ENCODE measurements at regions not wholly inside any gene's neighbourhood (a gene's known extent, or its start where the extent isn't known, plus 50 kb on each side); places are given as distances from the start of the nearest gene placed in this dataset.

- H3K4me3 ChIP-seq (ENCODE audit: low read length), result no peak overlapping the region
- H3K27me3 ChIP-seq (ENCODE audit: control insufficient read depth, insufficient read depth, low read length), result no peaks in the 10 kb centered on the region
- peaks cover 17% of the 10 kb centered on the region for H3K4me1 ChIP-seq (ENCODE audit: control insufficient read depth, insufficient read depth, low read length)
- H3K9ac ChIP-seq (ENCODE audit: low read depth, low read length), result no peak overlapping the region
- H3K9me3 ChIP-seq (replicated peaks; ENCODE audit: low read length), result no peaks in the 10 kb centered on the region
- H3K4me2 ChIP-seq (ENCODE audit: low read length), result no peak overlapping the region
- H3K36me3 ChIP-seq (ENCODE audit: insufficient read depth, low read length), result no peaks in the 10 kb centered on the region
Observed at GRCh38 chr13:79749566-79749965, 268.6 kb downstream of the NDFIP2 start.

- H3K9me3 ChIP-seq (replicated peaks; ENCODE audit: low read length), result no peaks in the 10 kb centered on the region
- no peak overlapping the region for H3K4me3 ChIP-seq (ENCODE audit: low read length)
- H3K36me3 ChIP-seq (ENCODE audit: insufficient read depth, low read length), result no peaks in the 10 kb centered on the region
- H3K4me1 ChIP-seq (ENCODE audit: control insufficient read depth, insufficient read depth, low read length), result peaks cover 10% of the 10 kb centered on the region
- no peak overlapping the region for H3K4me2 ChIP-seq (ENCODE audit: low read length)
- H3K9ac ChIP-seq (ENCODE audit: low read depth, low read length), result no peak overlapping the region
- H3K27me3 ChIP-seq (ENCODE audit: control insufficient read depth, insufficient read depth, low read length), result no peaks in the 10 kb centered on the region
Observed at GRCh38 chr13:79745081-79745480, 264.1 kb downstream of the NDFIP2 start.

GRCh38 chr13:79742923-79743322 lies 262.0 kb downstream of the NDFIP2 start:
- no peak overlapping the region for H3K4me3 ChIP-seq (ENCODE audit: low read length)
- no peak overlapping the region for H3K9ac ChIP-seq (ENCODE audit: low read depth, low read length)
- no peaks in the 10 kb centered on the region for H3K27me3 ChIP-seq (ENCODE audit: control insufficient read depth, insufficient read depth, low read length)
- H3K9me3 ChIP-seq (replicated peaks; ENCODE audit: low read length), result no peaks in the 10 kb centered on the region
- H3K4me2 ChIP-seq (ENCODE audit: low read length), result no peak overlapping the region
- no peaks in the 10 kb centered on the region for H3K36me3 ChIP-seq (ENCODE audit: insufficient read depth, low read length)
- no peaks in the 10 kb centered on the region for H3K4me1 ChIP-seq (ENCODE audit: control insufficient read depth, insufficient read depth, low read length)

- Histone ChIP-seq H3K4me1 (ENCODE audit: control insufficient read depth, insufficient read depth, low read length) (no peaks in the 10 kb centered on the region), H3K4me3 (ENCODE audit: low read length) (no peak overlapping the region), H3K9me3 (replicated peaks; ENCODE audit: low read length) (no peaks in the 10 kb centered on the region)
Observed at GRCh38 chr13:79740991-79741390, 260.0 kb downstream of the NDFIP2 start.

GRCh38 chr13:79736356-79736755 lies 255.4 kb downstream of the NDFIP2 start:
- no peak overlapping the region for H3K4me2 ChIP-seq (ENCODE audit: low read length)
- H3K9me3 ChIP-seq (replicated peaks; ENCODE audit: low read length), result no peaks in the 10 kb centered on the region
- no peak overlapping the region for H3K4me3 ChIP-seq (ENCODE audit: low read length)
- H3K4me1 ChIP-seq (ENCODE audit: control insufficient read depth, insufficient read depth, low read length), result no peaks in the 10 kb centered on the region
- no peaks in the 10 kb centered on the region for H3K36me3 ChIP-seq (ENCODE audit: insufficient read depth, low read length)
- no peaks in the 10 kb centered on the region for H3K27me3 ChIP-seq (ENCODE audit: control insufficient read depth, insufficient read depth, low read length)
- no peak overlapping the region for H3K9ac ChIP-seq (ENCODE audit: low read depth, low read length)

More at GRCh38 chr13:79740991-79741390, 260.0 kb downstream of the NDFIP2 start:
- Histone ChIP-seq H3K36me3 (ENCODE audit: insufficient read depth, low read length) (no peaks in the 10 kb centered on the region), H3K4me2 (ENCODE audit: low read length) (peak overlapping the region; percentile 61), H3K27me3 (ENCODE audit: control insufficient read depth, insufficient read depth, low read length) (no peaks in the 10 kb centered on the region), H3K9ac (ENCODE audit: low read depth, low read length) (no peak overlapping the region)

GRCh38 chr13:79735228-79735627 lies 254.3 kb downstream of the NDFIP2 start:
- no peaks in the 10 kb centered on the region for H3K9me3 ChIP-seq (replicated peaks; ENCODE audit: low read length)
- no peaks in the 10 kb centered on the region for H3K36me3 ChIP-seq (ENCODE audit: insufficient read depth, low read length)
- H3K27me3 ChIP-seq (ENCODE audit: control insufficient read depth, insufficient read depth, low read length), result no peaks in the 10 kb centered on the region
- no peak overlapping the region for H3K9ac ChIP-seq (ENCODE audit: low read depth, low read length)
- H3K4me3 ChIP-seq (ENCODE audit: low read length), result no peak overlapping the region
- H3K4me1 ChIP-seq (ENCODE audit: control insufficient read depth, insufficient read depth, low read length), result no peaks in the 10 kb centered on the region
- no peak overlapping the region for H3K4me2 ChIP-seq (ENCODE audit: low read length)

- Histone ChIP-seq H3K4me1 (ENCODE audit: control insufficient read depth, insufficient read depth, low read length) (peaks cover 30% of the 10 kb centered on the region), H3K9me3 (replicated peaks; ENCODE audit: low read length) (no peaks in the 10 kb centered on the region), H3K4me2 (ENCODE audit: low read length) (no peak overlapping the region), H3K9ac (ENCODE audit: low read depth, low read length) (no peak overlapping the region), H3K4me3 (ENCODE audit: low read length) (no peak overlapping the region), H3K36me3 (ENCODE audit: insufficient read depth, low read length) (no peaks in the 10 kb centered on the region), H3K27me3 (ENCODE audit: control insufficient read depth, insufficient read depth, low read length) (no peaks in the 10 kb centered on the region)
Observed at GRCh38 chr13:79727086-79727485, 246.1 kb downstream of the NDFIP2 start.

- peaks cover 30% of the 10 kb centered on the region for H3K4me1 ChIP-seq (ENCODE audit: control insufficient read depth, insufficient read depth, low read length)
- H3K36me3 ChIP-seq (ENCODE audit: insufficient read depth, low read length), result no peaks in the 10 kb centered on the region
- no peak overlapping the region for H3K4me3 ChIP-seq (ENCODE audit: low read length)
- H3K4me2 ChIP-seq (ENCODE audit: low read length), result no peak overlapping the region
- no peak overlapping the region for H3K9ac ChIP-seq (ENCODE audit: low read depth, low read length)
- H3K27me3 ChIP-seq (ENCODE audit: control insufficient read depth, insufficient read depth, low read length), result no peaks in the 10 kb centered on the region
- no peaks in the 10 kb centered on the region for H3K9me3 ChIP-seq (replicated peaks; ENCODE audit: low read length)
Observed at GRCh38 chr13:79725841-79726240, 244.9 kb downstream of the NDFIP2 start.

GRCh38 chr13:79724348-79725103 lies 243.6 kb downstream of the NDFIP2 start:
- peak overlapping the region; percentile 16 for H3K4me2 ChIP-seq (ENCODE audit: low read length)
- peaks cover 30% of the 10 kb centered on the region for H3K4me1 ChIP-seq (ENCODE audit: control insufficient read depth, insufficient read depth, low read length)
- no peaks in the 10 kb centered on the region for H3K27me3 ChIP-seq (ENCODE audit: control insufficient read depth, insufficient read depth, low read length)
- H3K36me3 ChIP-seq (ENCODE audit: insufficient read depth, low read length), result no peaks in the 10 kb centered on the region
- H3K9me3 ChIP-seq (replicated peaks; ENCODE audit: low read length), result no peaks in the 10 kb centered on the region
- H3K4me3 ChIP-seq (ENCODE audit: low read length), result no peak overlapping the region
- peak overlapping the region; percentile 59 for H3K9ac ChIP-seq (ENCODE audit: low read depth, low read length)

- peak overlapping the region; percentile 2 for H3K4me3 ChIP-seq (ENCODE audit: low read length)
- H3K36me3 ChIP-seq (ENCODE audit: insufficient read depth, low read length), result no peaks in the 10 kb centered on the region
- H3K27me3 ChIP-seq (ENCODE audit: control insufficient read depth, insufficient read depth, low read length), result no peaks in the 10 kb centered on the region
- H3K9ac ChIP-seq (ENCODE audit: low read depth, low read length), result peak overlapping the region; percentile 52
- H3K4me2 ChIP-seq (ENCODE audit: low read length), result peak overlapping the region; percentile 50
- no peaks in the 10 kb centered on the region for H3K9me3 ChIP-seq (replicated peaks; ENCODE audit: low read length)
- peaks cover 30% of the 10 kb centered on the region for H3K4me1 ChIP-seq (ENCODE audit: control insufficient read depth, insufficient read depth, low read length)
Observed at GRCh38 chr13:79723519-79724024, 242.6 kb downstream of the NDFIP2 start.

GRCh38 chr13:79722885-79723445 lies 242.0 kb downstream of the NDFIP2 start:
- Histone ChIP-seq H3K4me1 (ENCODE audit: control insufficient read depth, insufficient read depth, low read length) (peaks cover 30% of the 10 kb centered on the region), H3K9me3 (replicated peaks; ENCODE audit: low read length) (no peaks in the 10 kb centered on the region), H3K27me3 (ENCODE audit: control insufficient read depth, insufficient read depth, low read length) (no peaks in the 10 kb centered on the region), H3K9ac (ENCODE audit: low read depth, low read length) (peak overlapping the region; percentile 52), H3K4me3 (ENCODE audit: low read length) (no peak overlapping the region), H3K4me2 (ENCODE audit: low read length) (peak overlapping the region; percentile 50), H3K36me3 (ENCODE audit: insufficient read depth, low read length) (no peaks in the 10 kb centered on the region)

GRCh38 chr13:79716191-79716590 lies 235.2 kb downstream of the NDFIP2 start:
- Histone ChIP-seq H3K4me1 (ENCODE audit: control insufficient read depth, insufficient read depth, low read length) (peaks cover 3% of the 10 kb centered on the region), H3K4me2 (ENCODE audit: low read length) (no peak overlapping the region), H3K27me3 (ENCODE audit: control insufficient read depth, insufficient read depth, low read length) (no peaks in the 10 kb centered on the region), H3K36me3 (ENCODE audit: insufficient read depth, low read length) (no peaks in the 10 kb centered on the region), H3K9me3 (replicated peaks; ENCODE audit: low read length) (no peaks in the 10 kb centered on the region), H3K4me3 (ENCODE audit: low read length) (no peak overlapping the region), H3K9ac (ENCODE audit: low read depth, low read length) (no peak overlapping the region)
